ENCODE measurements at regions not wholly inside any gene's neighbourhood (a gene's known extent, or its start where the extent isn't known, plus 50 kb on each side); places are given as distances from the start of the nearest gene placed in this dataset.

GRCh38 chr16:85991425-85991824, 92.5 kb downstream of the IRF8 start:
- DNase-seq, result no peak

GRCh38 chr16:85991856-85992255, 92.9 kb downstream of the IRF8 start:
- no peak for DNase-seq

- DNase-seq, result no peak
Measured at GRCh38 chr16:85992359-85992758, 93.4 kb downstream of the IRF8 start.

GRCh38 chr16:85992779-85993178, 93.8 kb downstream of the IRF8 start:
- no peak for DNase-seq

GRCh38 chr16:85994492-85995490, 95.8 kb downstream of the IRF8 start:
- no peak for DNase-seq

GRCh38 chr16:85995541-85996423, 96.8 kb downstream of the IRF8 start:
- no peak for DNase-seq

GRCh38 chr16:85996843-85997242, 97.9 kb downstream of the IRF8 start:
- DNase-seq, result no peak

GRCh38 chr16:85998171-85998867, 99.4 kb downstream of the IRF8 start:
- no peak for DNase-seq

GRCh38 chr16:85998868-85999729, 100.1 kb downstream of the IRF8 start:
- no peak for DNase-seq

GRCh38 chr16:85999778-86000177, 100.8 kb downstream of the IRF8 start:
- no peak for DNase-seq

- no peak for DNase-seq
Measured at GRCh38 chr16:86002178-86002900, 103.4 kb downstream of the IRF8 start.

GRCh38 chr16:86007524-86007923, 108.6 kb downstream of the IRF8 start:
- no peak for DNase-seq

GRCh38 chr16:86010680-86011141, 111.7 kb downstream of the IRF8 start:
- DNase-seq, result no peak

- DNase-seq, result no peak
Measured at GRCh38 chr16:86011532-86011931, 112.6 kb downstream of the IRF8 start.

GRCh38 chr16:86012221-86012620, 113.3 kb downstream of the IRF8 start:
- DNase-seq, result no peak

GRCh38 chr16:86013867-86014266, 114.9 kb downstream of the IRF8 start:
- no peak for DNase-seq

GRCh38 chr16:86015606-86016005, 116.6 kb downstream of the IRF8 start:
- no peak for DNase-seq

- peak; percentile 65 for DNase-seq
Measured at GRCh38 chr16:86016201-86016965, 117.4 kb downstream of the IRF8 start.

GRCh38 chr16:86018071-86018470, 119.1 kb downstream of the IRF8 start:
- no peak for DNase-seq

GRCh38 chr16:86018487-86018886, 119.5 kb downstream of the IRF8 start:
- DNase-seq, result no peak

All from NCI-H1694 treated with DMSO at 0.1 percent for 48 hours (cell line).